ENCODE measurements at regions not wholly inside any gene's neighbourhood (a gene's known extent, or its start where the extent isn't known, plus 50 kb on each side); places are given as distances from the start of the nearest gene placed in this dataset.

- no peak for TF ChIP-seq EP300 (IDR thresholded peaks at IDR 0.05)
- no peak for TF ChIP-seq POLR2A (IDR thresholded peaks at IDR 0.05)
- TF ChIP-seq POLR2AphosphoS5 (IDR thresholded peaks at IDR 0.05) = no peak
- TF ChIP-seq, protein P1, sequence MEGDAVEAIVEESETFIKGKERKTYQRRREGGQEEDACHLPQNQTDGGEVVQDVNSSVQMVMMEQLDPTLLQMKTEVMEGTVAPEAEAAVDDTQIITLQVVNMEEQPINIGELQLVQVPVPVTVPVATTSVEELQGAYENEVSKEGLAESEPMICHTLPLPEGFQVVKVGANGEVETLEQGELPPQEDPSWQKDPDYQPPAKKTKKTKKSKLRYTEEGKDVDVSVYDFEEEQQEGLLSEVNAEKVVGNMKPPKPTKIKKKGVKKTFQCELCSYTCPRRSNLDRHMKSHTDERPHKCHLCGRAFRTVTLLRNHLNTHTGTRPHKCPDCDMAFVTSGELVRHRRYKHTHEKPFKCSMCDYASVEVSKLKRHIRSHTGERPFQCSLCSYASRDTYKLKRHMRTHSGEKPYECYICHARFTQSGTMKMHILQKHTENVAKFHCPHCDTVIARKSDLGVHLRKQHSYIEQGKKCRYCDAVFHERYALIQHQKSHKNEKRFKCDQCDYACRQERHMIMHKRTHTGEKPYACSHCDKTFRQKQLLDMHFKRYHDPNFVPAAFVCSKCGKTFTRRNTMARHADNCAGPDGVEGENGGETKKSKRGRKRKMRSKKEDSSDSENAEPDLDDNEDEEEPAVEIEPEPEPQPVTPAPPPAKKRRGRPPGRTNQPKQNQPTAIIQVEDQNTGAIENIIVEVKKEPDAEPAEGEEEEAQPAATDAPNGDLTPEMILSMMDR (IDR thresholded peaks at IDR 0.05) = no peak
- Histone ChIP-seq H3K27me3 (peaks cover 71% of the 10 kb centered on the region), H3K4me1 (no peaks in the 10 kb centered on the region), H3K4me3 (no peak overlapping the region), H3K36me3 (no peaks in the 10 kb centered on the region), H3K27ac (no peak overlapping the region), H3K9me3 (no peaks in the 10 kb centered on the region)
- 61% methylated on average over 14 of the region's 14 CpGs for WGBS
- no peak for DNase-seq (ENCODE audit: low spot score in 2 of 2)
Observed at GRCh38 chr17:36879624-36880131, 57.6 kb upstream of the LHX1 start.

GRCh38 chr17:36880268-36880905, 56.9 kb upstream of the LHX1 start:
- no peaks in the 10 kb centered on the region for H3K36me3 ChIP-seq
- TF ChIP-seq POLR2AphosphoS5 (IDR thresholded peaks at IDR 0.05) = no peak
- TF ChIP-seq, protein P1 (IDR thresholded peaks at IDR 0.05) = no peak
- no peak for TF ChIP-seq EP300 (IDR thresholded peaks at IDR 0.05)
- TF ChIP-seq POLR2A (IDR thresholded peaks at IDR 0.05) = no peak
- H3K4me3 ChIP-seq = no peak overlapping the region
- DNase-seq (ENCODE audit: low spot score in 2 of 2) = no peak
- 79% methylated on average over 6 of the region's 6 CpGs for WGBS
- H3K27me3 ChIP-seq = peaks cover 75% of the 10 kb centered on the region
- H3K4me1 ChIP-seq = no peaks in the 10 kb centered on the region
- no peak overlapping the region for H3K27ac ChIP-seq
- no peaks in the 10 kb centered on the region for H3K9me3 ChIP-seq

GRCh38 chr17:36881323-36881722, 56.0 kb upstream of the LHX1 start:
- DNase-seq (ENCODE audit: low spot score in 2 of 2) = no peak
- no peak overlapping the region for H3K4me3 ChIP-seq
- H3K9me3 ChIP-seq = no peaks in the 10 kb centered on the region
- no peak overlapping the region for H3K27ac ChIP-seq
- H3K36me3 ChIP-seq = no peaks in the 10 kb centered on the region
- TF ChIP-seq POLR2AphosphoS5 (IDR thresholded peaks at IDR 0.05) (no peak), EP300 (IDR thresholded peaks at IDR 0.05) (no peak), POLR2A (IDR thresholded peaks at IDR 0.05) (no peak)
- TF ChIP-seq, protein P1 (IDR thresholded peaks at IDR 0.05) = no peak
- no peaks in the 10 kb centered on the region for H3K4me1 ChIP-seq
- H3K27me3 ChIP-seq = peaks cover 81% of the 10 kb centered on the region

DNA sequence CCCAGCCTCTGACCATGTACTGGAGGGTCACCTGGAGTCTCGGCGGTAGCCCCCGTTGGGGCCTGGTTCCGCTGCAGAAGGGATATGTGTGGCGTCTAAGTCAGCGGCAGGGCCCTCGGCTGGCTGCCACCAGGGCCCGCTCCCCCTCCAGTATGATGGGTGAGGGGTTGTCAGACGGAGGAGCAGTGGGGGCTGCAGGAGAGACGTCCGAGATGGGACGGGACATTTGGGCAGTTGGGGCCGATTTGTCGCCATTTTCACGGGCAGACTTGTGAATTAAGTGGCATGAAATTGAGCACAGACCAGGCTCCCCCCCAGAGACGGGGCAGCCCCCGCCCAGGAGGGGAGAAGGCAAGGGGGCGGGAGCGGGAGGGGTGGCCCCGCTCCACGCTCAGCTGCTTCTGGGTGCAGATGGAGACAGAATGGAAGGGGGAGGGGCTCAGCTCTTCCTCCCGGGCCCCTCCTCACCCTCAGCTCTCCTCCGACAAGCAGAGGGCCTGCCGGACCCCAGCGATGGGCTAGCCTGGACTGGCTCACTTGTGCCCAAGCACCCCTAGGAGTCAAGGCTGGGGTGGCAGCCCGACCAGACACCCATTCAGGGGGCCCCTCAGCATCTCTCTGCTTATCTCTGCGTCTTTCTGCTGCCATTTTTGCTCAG, 52.7 kb upstream of the LHX1 start:
- Histone ChIP-seq H3K27me3 (peaks cover 78% of the 10 kb centered on the region), H3K9me3 (no peaks in the 10 kb centered on the region), H3K36me3 (no peaks in the 10 kb centered on the region), H3K4me3 (no peak overlapping the region), H3K27ac (no peak overlapping the region), H3K4me1 (no peaks in the 10 kb centered on the region)
- no peak for DNase-seq (ENCODE audit: low spot score in 2 of 2)
- 13% methylated on average over 22 of the region's 27 CpGs for WGBS
- no peak for TF ChIP-seq POLR2AphosphoS5 (IDR thresholded peaks at IDR 0.05)
- no peak for TF ChIP-seq POLR2A (IDR thresholded peaks at IDR 0.05)
- TF ChIP-seq, protein P1 (IDR thresholded peaks at IDR 0.05) = no peak
- TF ChIP-seq EP300 (IDR thresholded peaks at IDR 0.05) = no peak

DNA sequence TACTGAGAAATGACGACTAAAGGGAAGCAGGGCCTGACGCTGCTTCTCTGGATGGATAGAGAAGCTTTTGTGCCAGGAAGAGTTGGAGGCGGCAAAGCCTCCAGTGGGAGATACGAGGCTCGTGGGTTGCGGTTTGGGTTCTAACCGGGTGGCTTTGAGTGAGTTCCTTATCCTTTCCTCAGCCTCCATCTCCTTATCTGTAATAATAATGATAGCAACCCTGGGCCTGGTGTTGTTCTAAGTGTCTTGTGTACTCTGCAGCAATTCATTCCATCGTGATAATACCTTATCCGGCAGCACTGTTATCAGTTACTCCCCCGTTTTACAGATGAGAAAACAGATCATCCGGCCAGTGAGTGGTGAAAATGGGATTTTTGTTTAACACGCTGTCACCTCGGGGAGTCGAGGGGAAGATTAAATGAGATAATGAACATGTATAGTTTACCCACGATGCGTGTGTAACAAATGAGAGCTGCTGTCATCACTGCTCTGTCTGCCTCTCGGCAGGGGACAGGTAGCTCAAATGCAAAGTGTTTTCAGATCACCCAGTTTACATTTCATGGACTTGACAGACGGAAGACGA, 52.0 kb upstream of the LHX1 start:
- Histone ChIP-seq H3K36me3 (no peaks in the 10 kb centered on the region), H3K4me1 (no peaks in the 10 kb centered on the region), H3K9me3 (no peaks in the 10 kb centered on the region), H3K27me3 (peaks cover 78% of the 10 kb centered on the region), H3K4me3 (no peak overlapping the region), H3K27ac (no peak overlapping the region)
- DNase-seq (ENCODE audit: low spot score in 2 of 2) = no peak
- WGBS = 75% methylated on average over 19 of the region's 19 CpGs
- TF ChIP-seq EP300 (IDR thresholded peaks at IDR 0.05) (no peak), POLR2AphosphoS5 (IDR thresholded peaks at IDR 0.05) (no peak), POLR2A (IDR thresholded peaks at IDR 0.05) (no peak)
- TF ChIP-seq, protein P1 (IDR thresholded peaks at IDR 0.05) = no peak

Data from suprapubic skin (tissue), 4 donors.